ENCODE measurements at regions not wholly inside any gene's neighbourhood (a gene's known extent, or its start where the extent isn't known, plus 50 kb on each side); places are given as distances from the start of the nearest gene placed in this dataset.
"Not testable (repeated sequence)": the region's sequence is repeated elsewhere in the genome, so short reads cannot be mapped to it uniquely, and the experiment has no call there.

DNA sequence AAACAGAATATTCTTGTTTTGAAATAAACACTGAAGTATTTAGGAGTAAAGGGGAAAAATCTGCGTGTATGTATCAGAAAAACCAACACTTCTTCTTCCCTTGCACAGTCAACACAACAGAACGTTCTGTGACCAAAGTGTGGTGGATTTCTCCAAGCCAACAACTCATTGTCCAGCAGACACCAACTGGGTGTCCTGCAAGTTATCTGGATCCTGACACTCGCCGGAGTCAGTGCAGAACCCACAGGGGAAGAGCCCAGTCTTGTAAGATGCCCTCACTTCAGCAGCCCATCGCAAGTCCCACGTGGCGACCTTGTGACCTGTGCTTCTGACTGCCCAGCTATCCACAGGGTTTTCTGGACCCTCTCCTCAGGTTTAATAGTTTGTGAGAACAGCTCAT, 630.7 kb upstream of the ZFP42 start:
- no peaks in the 10 kb centered on the region for H3K4me1 ChIP-seq
- no peaks in the 10 kb centered on the region for H3K9me3 ChIP-seq
- no peaks in the 10 kb centered on the region for H4K20me1 ChIP-seq
- no peak overlapping the region for H3K4me3 ChIP-seq
- no peaks in the 10 kb centered on the region for H3K36me3 ChIP-seq
- TF ChIP-seq Cebpa-rat (IDR thresholded peaks at IDR 0.05): no peak
- H3K4me2 ChIP-seq: no peak overlapping the region
- no peak overlapping the region for H3K27ac ChIP-seq
- H3K9ac ChIP-seq: no peak overlapping the region
- no peaks in the 10 kb centered on the region for H3K27me3 ChIP-seq

DNA sequence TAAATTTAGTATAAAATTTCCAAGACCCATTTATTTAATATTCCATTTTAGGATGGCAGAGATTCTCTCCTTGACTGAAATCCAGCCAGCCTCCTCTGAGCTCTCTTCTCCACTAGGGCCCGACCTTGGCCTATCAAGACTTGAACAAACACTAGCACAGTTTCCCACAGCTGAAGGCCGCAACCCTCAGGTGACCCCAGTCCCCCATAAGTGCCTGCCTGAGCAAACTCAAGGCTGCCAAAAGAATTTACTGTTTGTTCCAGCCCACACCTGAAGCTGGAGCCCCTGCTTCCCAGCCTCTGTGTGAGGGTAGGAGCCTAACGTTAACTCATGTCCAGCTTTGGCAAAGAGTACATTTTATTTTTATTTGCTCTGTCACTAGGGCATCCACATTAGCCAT, 629.0 kb upstream of the ZFP42 start:
- H3K4me2 ChIP-seq: no peak overlapping the region
- no peaks in the 10 kb centered on the region for H3K27me3 ChIP-seq
- H3K36me3 ChIP-seq: no peaks in the 10 kb centered on the region
- no peak for TF ChIP-seq Cebpa-rat (IDR thresholded peaks at IDR 0.05)
- no peak overlapping the region for H3K27ac ChIP-seq
- no peaks in the 10 kb centered on the region for H3K9me3 ChIP-seq
- H3K4me3 ChIP-seq: no peak overlapping the region
- no peaks in the 10 kb centered on the region for H4K20me1 ChIP-seq
- H3K4me1 ChIP-seq: no peaks in the 10 kb centered on the region
- no peak overlapping the region for H3K9ac ChIP-seq

DNA sequence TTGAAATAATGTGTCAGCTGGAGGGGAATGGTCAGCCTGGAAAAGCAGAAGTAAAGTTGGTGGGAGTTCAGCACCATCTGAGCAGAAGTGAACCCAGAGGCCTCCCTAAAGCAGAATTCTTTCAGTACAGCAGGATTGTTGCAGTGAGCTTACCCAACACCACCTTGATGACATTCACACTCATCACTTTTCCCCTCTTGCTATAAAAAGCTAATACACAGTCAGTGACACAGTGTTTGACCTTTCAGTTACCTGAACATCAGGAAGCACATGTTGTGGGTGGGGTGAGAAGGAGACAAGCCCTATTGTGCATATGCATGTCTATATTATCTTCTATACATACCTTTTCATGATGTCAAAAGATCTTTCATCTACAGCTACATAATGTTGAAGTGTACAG, 624.7 kb upstream of the ZFP42 start:
- Histone ChIP-seq H3K9me3 (no peaks in the 10 kb centered on the region), H4K20me1 (no peaks in the 10 kb centered on the region), H3K27ac (no peak overlapping the region), H3K27me3 (no peaks in the 10 kb centered on the region), H3K36me3 (no peaks in the 10 kb centered on the region), H3K4me3 (no peak overlapping the region), H3K9ac (no peak overlapping the region), H3K4me2 (no peak overlapping the region), H3K4me1 (no peaks in the 10 kb centered on the region)
- TF ChIP-seq Cebpa-rat (IDR thresholded peaks at IDR 0.05): no peak

DNA sequence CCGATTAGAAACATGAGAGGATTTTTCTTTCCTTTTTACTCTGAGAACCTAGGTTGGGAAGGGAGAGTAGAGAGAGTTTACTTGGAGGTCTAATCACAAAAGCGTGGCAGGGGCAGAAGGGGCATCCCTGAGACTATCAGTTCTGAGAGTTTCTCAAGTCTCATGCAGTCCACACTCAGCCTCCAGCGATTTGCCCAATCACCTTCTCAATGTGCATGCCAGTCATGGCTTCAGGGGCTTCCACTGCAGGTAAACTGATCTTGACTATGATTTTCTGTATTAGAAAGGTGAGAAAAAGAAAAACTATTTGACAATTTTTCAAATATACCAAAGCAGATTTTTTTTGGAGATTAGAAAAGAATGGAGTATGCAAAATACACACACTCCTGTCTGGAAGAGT, 617.1 kb upstream of the ZFP42 start:
- H4K20me1 ChIP-seq: no peaks in the 10 kb centered on the region
- H3K4me2 ChIP-seq: no peak overlapping the region

DNA sequence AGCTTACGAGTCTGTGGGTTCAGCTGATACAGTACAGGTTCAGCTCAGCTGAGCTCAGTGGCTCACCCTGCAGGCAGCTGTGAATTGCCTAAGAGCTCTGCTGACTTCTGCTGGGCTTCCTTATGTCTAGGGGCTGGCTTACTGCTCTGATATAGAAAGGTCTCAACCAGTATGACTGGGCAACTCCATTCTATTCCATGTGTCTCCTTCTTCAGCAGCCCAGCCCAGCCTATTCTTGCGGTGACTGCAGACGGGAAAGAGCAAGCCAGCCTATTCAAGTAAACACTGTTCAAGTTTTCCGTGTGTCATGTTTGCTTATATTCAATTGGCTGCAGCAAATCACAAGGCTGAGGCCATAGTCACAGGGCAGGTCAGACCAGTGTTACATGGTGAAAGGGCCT, 615.4 kb upstream of the ZFP42 start:
- Histone ChIP-seq H3K36me3 (no peaks in the 10 kb centered on the region), H4K20me1 (no peaks in the 10 kb centered on the region), H3K4me2 (no peak overlapping the region), H3K9me3 (no peaks in the 10 kb centered on the region), H3K9ac (no peak overlapping the region), H3K4me1 (no peaks in the 10 kb centered on the region), H3K4me3 (no peak overlapping the region), H3K27me3 (no peaks in the 10 kb centered on the region), H3K27ac (no peak overlapping the region)
- TF ChIP-seq Cebpa-rat (IDR thresholded peaks at IDR 0.05): no peak

More for the DNA sequence above, 617.1 kb upstream of the ZFP42 start:
- no peaks in the 10 kb centered on the region for H3K9me3 ChIP-seq
- H3K27ac ChIP-seq: no peak overlapping the region
- H3K27me3 ChIP-seq: no peaks in the 10 kb centered on the region
- no peak for TF ChIP-seq Cebpa-rat (IDR thresholded peaks at IDR 0.05)
- no peak overlapping the region for H3K4me3 ChIP-seq
- H3K9ac ChIP-seq: no peak overlapping the region
- no peaks in the 10 kb centered on the region for H3K36me3 ChIP-seq
- no peaks in the 10 kb centered on the region for H3K4me1 ChIP-seq

DNA sequence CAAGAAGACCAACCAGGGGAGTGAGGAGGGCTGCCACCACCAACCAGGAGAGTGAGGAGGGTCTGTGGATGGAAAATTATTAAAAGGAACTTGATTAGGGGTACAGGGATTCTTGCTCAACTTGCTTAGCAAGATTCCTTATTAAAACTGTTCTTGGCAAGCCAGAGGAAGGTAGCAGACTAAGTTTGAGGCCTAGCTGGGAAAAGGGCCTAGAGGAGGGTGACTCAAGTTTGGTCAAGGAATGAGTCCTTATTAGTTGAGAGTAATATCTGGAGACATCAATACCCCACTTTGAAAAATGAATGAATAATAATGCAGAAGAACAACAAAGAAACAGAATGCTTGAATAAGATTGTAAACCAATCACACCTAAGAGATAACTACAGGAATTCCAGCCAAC, 612.4 kb upstream of the ZFP42 start:
- Histone ChIP-seq H3K4me1 (no peaks in the 10 kb centered on the region), H3K4me3 (no peak overlapping the region), H3K9ac (no peak overlapping the region), H3K9me3 (no peaks in the 10 kb centered on the region), H3K27me3 (no peaks in the 10 kb centered on the region), H3K4me2 (no peak overlapping the region), H4K20me1 (no peaks in the 10 kb centered on the region), H3K36me3 (no peaks in the 10 kb centered on the region), H3K27ac (no peak overlapping the region)
- TF ChIP-seq Cebpa-rat (IDR thresholded peaks at IDR 0.05): no peak

DNA sequence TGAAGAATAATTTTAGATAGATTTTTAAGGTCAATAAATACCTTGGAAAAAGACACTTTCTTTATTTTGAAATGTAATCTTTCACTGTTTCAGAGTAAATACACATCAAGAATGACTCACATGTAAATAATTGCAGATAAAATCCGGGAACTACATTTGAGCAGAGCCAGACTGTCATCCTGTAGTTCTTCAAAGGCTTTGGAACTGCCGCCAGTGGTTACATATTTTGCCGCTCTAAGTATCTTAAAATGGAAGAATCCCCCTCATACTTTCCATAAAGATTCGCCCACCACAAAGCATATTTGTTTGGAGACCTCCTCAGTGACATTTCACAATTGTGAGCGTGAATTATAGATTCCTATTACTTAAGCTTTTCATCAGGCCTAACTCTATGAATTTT, 607.8 kb upstream of the ZFP42 start:
- Histone ChIP-seq H3K9ac (no peak overlapping the region), H3K27me3 (no peaks in the 10 kb centered on the region), H4K20me1 (no peaks in the 10 kb centered on the region), H3K4me3 (no peak overlapping the region), H3K4me1 (no peaks in the 10 kb centered on the region), H3K27ac (no peak overlapping the region), H3K4me2 (no peak overlapping the region), H3K36me3 (no peaks in the 10 kb centered on the region), H3K9me3 (no peaks in the 10 kb centered on the region)
- TF ChIP-seq Cebpa-rat (IDR thresholded peaks at IDR 0.05): no peak

DNA sequence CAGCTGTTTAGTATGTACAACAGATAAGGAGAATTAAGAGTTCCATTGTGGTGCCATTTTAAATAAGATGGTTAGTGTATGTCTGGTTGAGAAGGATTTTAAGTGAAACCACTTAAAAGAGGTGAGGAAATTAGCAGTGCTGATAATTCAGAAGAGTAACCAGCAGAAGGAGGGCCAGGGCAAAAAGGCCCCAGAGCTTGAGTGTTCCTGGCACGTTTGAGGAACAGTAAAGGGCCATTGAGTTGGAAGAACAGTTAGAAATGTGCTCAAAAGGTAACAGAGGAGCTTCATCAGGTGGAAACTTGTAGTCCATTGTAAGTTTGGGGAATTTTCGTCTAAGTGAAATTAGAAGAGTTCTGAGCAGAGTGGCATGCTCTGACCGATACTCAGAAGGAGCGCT, 606.2 kb upstream of the ZFP42 start:
- Histone ChIP-seq H3K4me3 (no peak overlapping the region), H3K27ac (no peak overlapping the region), H3K9me3 (no peaks in the 10 kb centered on the region), H4K20me1 (no peaks in the 10 kb centered on the region), H3K4me2 (no peak overlapping the region), H3K36me3 (no peaks in the 10 kb centered on the region), H3K27me3 (no peaks in the 10 kb centered on the region), H3K4me1 (no peaks in the 10 kb centered on the region), H3K9ac (no peak overlapping the region)
- TF ChIP-seq Cebpa-rat (IDR thresholded peaks at IDR 0.05): no peak

DNA sequence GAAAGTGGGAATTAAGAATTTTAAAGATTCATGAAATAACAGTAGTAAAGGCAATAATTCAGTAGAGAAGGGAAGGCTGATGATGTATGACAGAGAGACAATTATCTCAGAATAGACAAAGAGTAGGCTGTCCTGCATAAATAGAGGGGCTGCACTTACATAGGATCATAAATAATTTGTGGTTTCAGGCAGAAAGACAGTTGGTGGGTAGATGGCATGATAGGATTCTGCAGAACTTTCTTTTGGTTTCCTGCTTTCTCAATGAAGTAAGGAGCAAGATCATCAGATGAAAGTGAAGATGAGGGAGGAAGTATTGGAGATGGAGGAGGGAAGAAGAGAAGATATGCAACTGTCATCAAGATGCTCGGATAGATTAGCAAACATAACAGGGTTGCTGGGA, 604.9 kb upstream of the ZFP42 start:
- H3K4me1 ChIP-seq: no peaks in the 10 kb centered on the region
- H3K9ac ChIP-seq: no peak overlapping the region
- TF ChIP-seq Cebpa-rat (IDR thresholded peaks at IDR 0.05): no peak
- H3K9me3 ChIP-seq: no peaks in the 10 kb centered on the region
- H3K36me3 ChIP-seq: no peaks in the 10 kb centered on the region
- no peaks in the 10 kb centered on the region for H4K20me1 ChIP-seq
- no peaks in the 10 kb centered on the region for H3K27me3 ChIP-seq
- no peak overlapping the region for H3K4me2 ChIP-seq
- H3K27ac ChIP-seq: no peak overlapping the region
- H3K4me3 ChIP-seq: no peak overlapping the region

DNA sequence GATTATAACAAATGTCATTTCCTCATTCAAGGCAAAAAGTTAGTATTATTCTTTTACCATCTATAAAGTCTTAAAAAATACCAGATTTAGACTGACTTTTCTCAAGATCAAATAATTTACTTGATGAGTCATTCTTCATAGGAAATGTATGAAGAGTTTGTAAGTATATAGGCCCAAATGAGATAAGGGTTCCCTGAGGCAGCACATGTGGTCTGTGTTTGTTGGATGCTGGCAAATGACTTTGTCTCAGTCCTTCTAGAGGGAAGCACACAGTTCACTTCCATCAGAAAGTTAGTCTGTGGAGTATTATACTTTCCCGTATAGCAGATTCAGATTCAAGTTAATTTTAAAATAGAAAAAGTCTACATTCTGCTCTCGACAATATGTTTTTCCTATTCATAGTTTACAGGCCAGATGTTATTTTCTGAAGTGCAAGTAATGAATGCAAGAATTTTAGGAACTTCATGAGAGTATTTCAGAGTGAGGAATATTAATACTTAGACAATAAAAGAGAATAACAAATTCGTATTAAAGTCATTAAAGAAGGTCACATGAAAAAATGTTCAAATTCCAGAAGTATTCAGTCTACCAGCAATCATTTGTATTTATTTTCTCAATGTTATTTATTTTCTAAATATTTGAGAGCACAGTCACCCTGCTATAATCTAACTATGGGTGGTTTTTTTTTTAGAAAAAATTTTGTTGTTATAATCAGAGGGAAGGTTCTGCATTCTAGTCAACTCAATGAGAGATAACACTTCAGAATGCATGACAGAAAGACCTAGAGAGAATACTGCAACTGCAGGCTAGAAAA, 601.8 kb upstream of the ZFP42 start:
- H3K36me3 ChIP-seq: no peaks in the 10 kb centered on the region
- no peak for TF ChIP-seq Cebpa-rat (IDR thresholded peaks at IDR 0.05)
- no peaks in the 10 kb centered on the region for H4K20me1 ChIP-seq
- H3K27me3 ChIP-seq: no peaks in the 10 kb centered on the region
- H3K4me1 ChIP-seq: no peaks in the 10 kb centered on the region
- H3K9me3 ChIP-seq: no peaks in the 10 kb centered on the region
- no peak overlapping the region for H3K27ac ChIP-seq
- H3K4me3 ChIP-seq: no peak overlapping the region
- no peak overlapping the region for H3K4me2 ChIP-seq
- no peak overlapping the region for H3K9ac ChIP-seq

DNA sequence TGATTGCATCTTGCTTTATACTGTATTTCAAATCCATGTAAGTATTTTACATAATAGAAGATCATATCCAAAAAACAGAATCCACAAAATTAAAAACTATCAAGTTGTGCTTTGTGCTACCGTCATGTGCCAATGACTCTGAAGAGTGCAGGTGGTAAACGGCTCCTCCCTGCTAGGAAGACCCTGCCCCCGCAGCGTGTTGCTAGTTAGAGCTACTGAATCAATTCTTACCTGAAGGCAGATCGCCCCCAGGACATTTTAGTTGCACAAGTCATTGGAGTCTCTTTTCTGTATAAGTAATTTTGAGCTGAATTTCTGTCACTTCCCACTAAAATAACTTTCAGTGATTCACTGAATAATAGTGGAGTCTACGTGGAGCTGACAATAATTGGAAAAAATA, 599.5 kb upstream of the ZFP42 start:
- Histone ChIP-seq H3K27ac (no peak overlapping the region), H3K4me2 (no peak overlapping the region), H3K4me3 (no peak overlapping the region), H3K4me1 (no peaks in the 10 kb centered on the region), H3K27me3 (no peaks in the 10 kb centered on the region), H4K20me1 (no peaks in the 10 kb centered on the region), H3K9me3 (no peaks in the 10 kb centered on the region), H3K36me3 (no peaks in the 10 kb centered on the region), H3K9ac (no peak overlapping the region)
- TF ChIP-seq Cebpa-rat (IDR thresholded peaks at IDR 0.05): no peak

DNA sequence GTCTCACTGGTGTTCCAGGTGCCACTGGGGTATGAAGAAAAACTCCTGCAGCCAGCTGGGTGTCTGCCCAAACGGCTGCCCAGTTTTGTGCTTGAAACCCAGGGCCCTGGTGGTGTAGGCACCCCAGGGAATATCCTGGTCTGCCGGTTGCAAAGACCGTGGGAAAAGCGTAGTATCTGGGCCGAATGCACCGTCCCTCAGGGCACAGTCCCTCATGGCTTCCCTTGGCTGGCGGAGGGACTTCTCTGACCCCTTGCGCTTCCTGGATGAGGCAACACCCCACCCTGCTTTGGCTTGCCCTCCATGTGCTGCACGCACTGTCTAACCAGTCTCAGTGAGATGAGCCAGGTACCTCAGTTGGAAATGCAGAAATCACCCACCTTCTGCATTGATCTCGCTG, 587.1 kb upstream of the ZFP42 start:
- not testable (repeated sequence) for H3K27me3 ChIP-seq, H4K20me1 ChIP-seq, H3K4me2 ChIP-seq, H3K36me3 ChIP-seq, H3K4me1 ChIP-seq, H3K27ac ChIP-seq, H3K9me3 ChIP-seq, H3K4me3 ChIP-seq, H3K9ac ChIP-seq
